Psoas muscle (tissue), 7 donors: ENCODE measurements at regions not wholly inside any gene's neighbourhood (a gene's known extent, or its start where the extent isn't known, plus 50 kb on each side); places are given as distances from the start of the nearest gene placed in this dataset.

Experiments
- ATAC-seq, 4 donors: fragments of 200-7000 bp; cut with Tn5 transposase; one replicate each; pipeline ENCODE4 v1.9.1; 2020; ENCODE audit warnings: moderate library complexity in 3 of 4, mild to moderate bottlenecking in 2 of 4
- DNase-seq, 2 donors: peaks; one replicate each; pipeline ENCODE4 v3.0.0-alpha.2; 2020
- H3K27ac ChIP-seq: fragments of 200-600 bp; one replicate; pipeline ENCODE4 v1.8.0; 2022
- H3K27me3 ChIP-seq, 3 donors: fragments of 200-600 bp in 1 of 3; one replicate each; pipeline versions ENCODE4 v1.6.1 to v1.8.0; 2013 to 2022; ENCODE audit warnings: low read length in 2 of 3, mild to moderate bottlenecking in 2 of 3, moderate library complexity in 1 of 3; ENCODE audit not compliant: insufficient read depth in 3 of 3
- H3K36me3 ChIP-seq, 2 donors: fragments of 200-600 bp in 1 of 2; one replicate each; pipeline versions ENCODE4 v1.6.1 to v1.8.0; 2013 to 2022; ENCODE audit warnings: low read depth in 1 of 2, mild to moderate bottlenecking in 1 of 2, moderate library complexity in 1 of 2; ENCODE audit not compliant: insufficient read depth in 1 of 2
- H3K4me1 ChIP-seq: fragments of 200-600 bp; one replicate; pipeline ENCODE4 v1.8.0; 2022
- H3K4me3 ChIP-seq: fragments of 200-600 bp; one replicate; pipeline ENCODE4 v1.8.0; 2022; ENCODE audit warnings: mild to moderate bottlenecking
- H3K9me3 ChIP-seq: fragments of 200-600 bp; one replicate; pipeline ENCODE4 v1.8.0; 2022
- WGBS, 3 donors: extraction: QIAGEN DNeasy Blood & Tissue Kit; methylation state at CpG; one replicate each; pipeline versions ENCODE4 v1.1.6 to v1.1.7; 2013; 5-methylcytosine and 5-hydroxymethylcytosine counted together
- intact Hi-C, 2 donors: fragments of 100-400 bp; cut with DNase I; formaldehyde crosslinking; loops; one replicate each; pipeline versions ENCODE4 v1.11.0 to v1.14.2; 2022
- TF ChIP-seq, protein P1 (sequence below): fragments of 200-600 bp; IDR thresholded peaks from one replicate; pipeline ENCODE4 v1.8.0; 2022; ENCODE audit warnings: antibody characterized with exemption
- donor health status: healthy with polysubstance abuse.
- donor health status: DM: no; HTN: no; CAD: no; lungs with moderate emphysema.
- donor health status: Bipolar disorder and iron deficiency.
- donor health status: healthy.
- donor health status: DM: yes; HTN: yes; CAD: no.
- donor health status: DM: no; HTN: no; CAD: no.
- donor health status: DM: yes; HTN: yes; CAD: no.

GRCh38 chr9:28443461-28443860 lies 870.2 kb upstream of the C9orf72 start:
- Histone ChIP-seq H3K27ac (no peak overlapping the region), H3K27me3 (no peaks in the 10 kb centered on the region), H3K4me1 (no peaks in the 10 kb centered on the region), H3K9me3 (no peaks in the 10 kb centered on the region), H3K4me3 (no peak overlapping the region), H3K36me3 (no peaks in the 10 kb centered on the region)
- DNase-seq = peak in 1 of 2 donors; percentile 23
- no peak for ATAC-seq
- WGBS, 3 donors = 78 to 94% (median 78%) methylated on average over 4 of the region's 4 CpGs
- TF ChIP-seq, protein P1, sequence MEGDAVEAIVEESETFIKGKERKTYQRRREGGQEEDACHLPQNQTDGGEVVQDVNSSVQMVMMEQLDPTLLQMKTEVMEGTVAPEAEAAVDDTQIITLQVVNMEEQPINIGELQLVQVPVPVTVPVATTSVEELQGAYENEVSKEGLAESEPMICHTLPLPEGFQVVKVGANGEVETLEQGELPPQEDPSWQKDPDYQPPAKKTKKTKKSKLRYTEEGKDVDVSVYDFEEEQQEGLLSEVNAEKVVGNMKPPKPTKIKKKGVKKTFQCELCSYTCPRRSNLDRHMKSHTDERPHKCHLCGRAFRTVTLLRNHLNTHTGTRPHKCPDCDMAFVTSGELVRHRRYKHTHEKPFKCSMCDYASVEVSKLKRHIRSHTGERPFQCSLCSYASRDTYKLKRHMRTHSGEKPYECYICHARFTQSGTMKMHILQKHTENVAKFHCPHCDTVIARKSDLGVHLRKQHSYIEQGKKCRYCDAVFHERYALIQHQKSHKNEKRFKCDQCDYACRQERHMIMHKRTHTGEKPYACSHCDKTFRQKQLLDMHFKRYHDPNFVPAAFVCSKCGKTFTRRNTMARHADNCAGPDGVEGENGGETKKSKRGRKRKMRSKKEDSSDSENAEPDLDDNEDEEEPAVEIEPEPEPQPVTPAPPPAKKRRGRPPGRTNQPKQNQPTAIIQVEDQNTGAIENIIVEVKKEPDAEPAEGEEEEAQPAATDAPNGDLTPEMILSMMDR = no peak
- intact Hi-C loops = no loop called here

DNA sequence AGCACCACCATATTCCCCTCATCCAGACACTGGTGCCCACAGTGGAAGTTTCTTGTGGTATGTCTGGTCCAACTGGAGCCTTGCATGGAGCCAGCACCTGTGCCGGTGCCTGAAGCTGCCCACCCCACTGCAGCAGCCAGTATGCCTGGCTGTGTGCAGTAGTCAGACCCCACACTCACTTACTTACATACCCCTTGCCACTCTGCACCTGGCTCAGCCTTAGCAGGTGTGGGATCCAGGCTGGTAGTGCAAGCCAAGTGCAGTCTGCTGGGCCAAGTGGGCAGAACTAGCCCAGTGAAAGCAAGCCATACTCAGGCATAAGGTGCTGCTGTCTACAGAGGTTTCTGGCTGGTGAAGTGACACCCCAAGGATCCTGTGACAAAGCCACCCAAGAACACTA lies 871.4 kb upstream of the C9orf72 start:
- Histone ChIP-seq H3K4me1 (no peaks in the 10 kb centered on the region), H3K4me3 (no peak overlapping the region), H3K27ac (no peak overlapping the region), H3K36me3 (no peaks in the 10 kb centered on the region), H3K27me3 (no peaks in the 10 kb centered on the region), H3K9me3 (no peaks in the 10 kb centered on the region)
- DNase-seq (no peak), ATAC-seq (no peak)
- WGBS, 3 donors = 88 to 100% (median 93%) methylated on average over 1 of the region's 1 CpG
- intact Hi-C loops = no loop called here
- TF ChIP-seq, protein P1 = no peak

DNA sequence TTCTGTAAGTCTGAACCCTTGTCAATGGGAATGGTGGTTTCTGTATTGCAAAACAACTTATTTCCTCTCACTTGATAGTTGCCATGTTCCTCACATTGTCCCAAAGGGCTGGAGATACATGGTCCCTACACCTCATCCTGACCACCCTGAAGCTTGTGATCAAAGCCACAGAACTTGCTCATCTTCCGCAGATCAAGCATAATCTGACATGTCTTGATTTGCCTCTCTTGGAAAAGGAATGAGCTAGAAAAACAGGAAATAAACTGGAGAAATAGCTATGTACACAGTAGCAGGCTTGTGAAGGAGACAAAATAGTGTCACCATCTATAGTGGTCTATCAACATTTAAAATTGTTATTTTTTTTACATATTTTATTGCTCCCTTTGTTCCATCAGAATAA lies 871.9 kb upstream of the C9orf72 start:
- Histone ChIP-seq H3K4me3 (no peak overlapping the region), H3K27ac (no peak overlapping the region), H3K36me3 (no peaks in the 10 kb centered on the region), H3K4me1 (no peaks in the 10 kb centered on the region), H3K27me3 (no peaks in the 10 kb centered on the region), H3K9me3 (no peaks in the 10 kb centered on the region)
- intact Hi-C loops = no loop called here
- TF ChIP-seq, protein P1 = no peak
- ATAC-seq (no peak), DNase-seq (no peak)
- WGBS, 3 donors = 94 to 97% (median 94%) methylated on average over 1 of the region's 1 CpG

DNA sequence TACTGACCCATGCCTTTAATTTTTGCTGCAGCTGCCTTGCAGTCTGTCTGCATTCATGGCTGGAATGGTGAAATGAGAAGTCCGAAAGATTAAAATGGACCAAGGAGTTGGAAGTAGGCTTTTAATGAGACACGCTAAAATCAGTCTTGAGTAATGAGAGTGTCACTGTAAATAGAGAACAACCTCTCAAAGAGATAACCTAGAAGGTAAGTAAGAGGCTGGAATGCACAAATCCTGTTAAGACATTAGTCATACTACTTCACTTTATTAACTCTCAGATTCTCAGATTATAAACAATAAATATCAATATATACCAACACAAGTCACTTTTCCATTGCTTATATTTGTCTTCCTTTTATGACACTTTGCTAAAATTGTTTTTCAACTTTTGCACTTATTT lies 880.6 kb upstream of the C9orf72 start:
- Histone ChIP-seq H3K4me3 (no peak overlapping the region), H3K9me3 (no peaks in the 10 kb centered on the region), H3K4me1 (no peaks in the 10 kb centered on the region), H3K36me3 (no peaks in the 10 kb centered on the region), H3K27ac (no peak overlapping the region), H3K27me3 (no peaks in the 10 kb centered on the region)
- WGBS, 3 donors = 89 to 91% (median 91%) methylated on average over 2 of the region's 2 CpGs
- intact Hi-C loops = no loop called here
- TF ChIP-seq, protein P1 = no peak
- DNase-seq (no peak), ATAC-seq (no peak)

DNA sequence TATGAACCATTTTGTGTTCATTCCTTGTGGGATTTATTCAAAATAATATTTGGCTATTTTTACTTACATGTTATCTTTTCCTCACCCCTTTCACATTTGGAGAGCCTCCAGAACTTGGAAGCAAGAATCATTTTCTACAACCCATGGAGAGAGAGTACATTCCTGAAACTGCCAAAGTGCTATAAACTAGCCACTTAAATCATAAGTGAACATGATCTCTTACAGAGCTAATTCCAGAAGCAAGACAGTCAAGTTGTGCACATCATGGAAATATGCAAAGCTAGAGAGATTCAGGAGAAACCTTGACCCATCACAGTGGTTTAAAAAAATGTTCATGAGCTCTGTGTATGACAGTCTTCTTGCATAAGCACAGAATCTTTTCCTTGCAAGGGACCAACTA lies 883.6 kb upstream of the C9orf72 start:
- intact Hi-C loops = no loop called here
- no peaks in the 10 kb centered on the region for H3K9me3 ChIP-seq
- no peaks in the 10 kb centered on the region for H3K4me1 ChIP-seq
- H3K4me3 ChIP-seq = no peak overlapping the region
- DNase-seq = no peak
- H3K27ac ChIP-seq = no peak overlapping the region
- H3K27me3 ChIP-seq = no peaks in the 10 kb centered on the region
- TF ChIP-seq, protein P1 = no peak
- H3K36me3 ChIP-seq = no peaks in the 10 kb centered on the region
- no peak for ATAC-seq
